GM12892 (cell line): ENCODE measurements at regions not wholly inside any gene's neighbourhood (a gene's known extent, or its start where the extent isn't known, plus 50 kb on each side); places are given as distances from the start of the nearest gene placed in this dataset.

Experiments used
- POLR2A ChIP-seq: IDR thresholded peaks from 2 replicates; pipeline ENCODE4 v1.6.1; 2011; ENCODE audit warnings: low read depth, low read length, control low read depth
- TAF1 ChIP-seq: IDR thresholded peaks from 2 replicates; pipeline ENCODE4 v1.6.1; 2011; ENCODE audit warnings: low read depth, mild to moderate bottlenecking, control low read depth, low read length, borderline replicate concordance

DNA sequence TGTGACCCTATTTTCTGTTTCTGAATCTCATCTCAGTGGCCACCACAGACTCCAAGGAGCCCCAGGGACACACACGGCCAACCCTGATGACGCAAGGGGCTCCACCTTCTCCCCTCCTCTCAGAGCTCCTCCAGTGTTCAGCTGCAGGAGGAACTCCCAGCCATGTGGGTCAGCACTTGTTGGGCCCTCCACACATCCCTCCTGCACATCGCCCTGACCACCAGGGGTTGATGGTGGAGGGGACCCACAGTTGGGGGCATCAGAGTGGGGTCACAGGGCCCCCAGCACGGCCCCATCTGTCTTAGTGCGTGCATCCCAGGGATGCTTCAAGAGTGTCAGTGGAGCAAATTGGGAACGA, 499.6 kb downstream of the BRD1 start:
- TF ChIP-seq TAF1 = no peak
- no peak for TF ChIP-seq POLR2A
